Activated CD8-positive, alpha-beta T cell treated with anti-CD3 and anti-CD28 coated beads for 36 hours (primary cell): ENCODE measurements at regions not wholly inside any gene's neighbourhood (a gene's known extent, or its start where the extent isn't known, plus 50 kb on each side); places are given as distances from the start of the nearest gene placed in this dataset.

ENCODE experiments used
- ATAC-seq: fragments of 200-7000 bp; cut with Tn5 transposase; one replicate; pipeline ENCODE4 v1.10.0; 2021; ENCODE audit warnings: mild to moderate bottlenecking, moderate library complexity
- CTCF ChIA-PET: fragments of 350-600 bp; sonication (Branson Sonifier 250); formaldehyde crosslinking; loops from one replicate; lab custom pipeline; 2021; ENCODE audit warnings: antibody characterized with exemption; lab: Charles Lee
- POLR2A ChIA-PET: fragments of 350-600 bp; sonication (Branson Sonifier 250); formaldehyde crosslinking; loops from one replicate; lab custom pipeline; 2021; ENCODE audit warnings: antibody characterized with exemption; lab: Charles Lee
- DNase-seq: peaks from one replicate; pipeline ENCODE4 v3.0.0-alpha.2; 2020
- H3K27ac Mint-ChIP-seq: one replicate; pipeline ENCODE4 v1.8.0; 2021; ENCODE audit warnings: mild to moderate bottlenecking, mixed read lengths
- H3K27me3 Mint-ChIP-seq: one replicate; pipeline ENCODE4 v1.8.0; 2021; ENCODE audit warnings: mixed read lengths
- H3K36me3 Mint-ChIP-seq: one replicate; pipeline ENCODE4 v1.8.0; 2021; ENCODE audit warnings: low read depth, mixed read lengths
- H3K4me1 Mint-ChIP-seq: one replicate; pipeline ENCODE4 v1.8.0; 2021; ENCODE audit warnings: low read depth, mixed read lengths
- H3K4me3 Mint-ChIP-seq: one replicate; pipeline ENCODE4 v1.8.0; 2021; ENCODE audit warnings: mild to moderate bottlenecking, moderate library complexity, mixed read lengths
- H3K9me3 Mint-ChIP-seq: one replicate; pipeline ENCODE4 v1.8.0; 2021; ENCODE audit warnings: mixed read lengths
- intact Hi-C: fragments of 100-400 bp; cut with micrococcal nuclease; formaldehyde crosslinking; loops from one replicate; pipeline ENCODE4 v1.10.0; 2022
- TF ChIP-seq, protein P1 (sequence below): fragments of 200-600 bp; IDR thresholded peaks from one replicate; pipeline ENCODE4 v1.8.0; 2022; ENCODE audit warnings: antibody characterized with exemption, mild to moderate bottlenecking

DNA sequence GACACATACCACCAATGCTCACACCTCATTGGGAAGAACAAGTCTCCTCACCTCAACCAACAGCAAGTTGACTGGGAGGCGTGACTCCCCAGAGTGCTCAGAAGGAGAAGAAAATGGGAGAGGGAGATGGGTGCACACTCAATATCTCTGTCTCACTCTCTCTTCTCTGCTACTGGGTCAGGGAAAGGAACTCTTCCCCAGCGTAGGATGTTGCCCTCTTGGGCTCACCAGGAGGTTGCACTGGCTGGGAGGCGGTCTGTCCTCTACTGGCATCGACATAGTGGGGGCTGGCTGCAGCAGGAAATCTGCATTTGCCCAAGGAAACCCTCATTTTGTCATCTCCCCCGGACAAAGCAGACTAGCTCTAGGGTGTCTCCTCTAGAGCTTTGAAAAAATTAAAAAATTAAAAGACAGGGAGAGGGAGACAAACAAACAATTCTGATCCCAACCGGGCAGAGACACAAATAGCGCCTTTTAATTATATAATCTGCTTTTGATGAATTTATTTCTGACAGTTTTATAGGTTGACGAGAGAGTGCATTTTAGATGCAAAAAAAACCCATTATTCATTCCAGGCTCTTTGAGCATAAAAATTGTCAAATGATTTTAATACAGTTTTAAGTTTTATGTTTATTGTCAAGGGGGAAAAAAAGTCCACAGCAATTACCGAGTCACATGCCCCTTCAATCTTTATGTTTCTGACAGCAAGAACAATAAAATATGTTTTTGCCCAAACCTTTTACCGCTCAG is 179.3 kb upstream of the MVB12B start:
- ChIA-PET CTCF (no interaction called here), POLR2A (no interaction called here)
- ATAC-seq: no peak
- intact Hi-C loops: no loop called here
- Mint-ChIP-seq H3K27me3 (peaks cover 23% of the 10 kb centered on the region), H3K4me1 (peaks cover 6% of the 10 kb centered on the region), H3K36me3 (no peaks in the 10 kb centered on the region), H3K9me3 (peaks cover 2% of the 10 kb centered on the region), H3K4me3 (no peak overlapping the region), H3K27ac (no peak overlapping the region)
- TF ChIP-seq, protein P1, sequence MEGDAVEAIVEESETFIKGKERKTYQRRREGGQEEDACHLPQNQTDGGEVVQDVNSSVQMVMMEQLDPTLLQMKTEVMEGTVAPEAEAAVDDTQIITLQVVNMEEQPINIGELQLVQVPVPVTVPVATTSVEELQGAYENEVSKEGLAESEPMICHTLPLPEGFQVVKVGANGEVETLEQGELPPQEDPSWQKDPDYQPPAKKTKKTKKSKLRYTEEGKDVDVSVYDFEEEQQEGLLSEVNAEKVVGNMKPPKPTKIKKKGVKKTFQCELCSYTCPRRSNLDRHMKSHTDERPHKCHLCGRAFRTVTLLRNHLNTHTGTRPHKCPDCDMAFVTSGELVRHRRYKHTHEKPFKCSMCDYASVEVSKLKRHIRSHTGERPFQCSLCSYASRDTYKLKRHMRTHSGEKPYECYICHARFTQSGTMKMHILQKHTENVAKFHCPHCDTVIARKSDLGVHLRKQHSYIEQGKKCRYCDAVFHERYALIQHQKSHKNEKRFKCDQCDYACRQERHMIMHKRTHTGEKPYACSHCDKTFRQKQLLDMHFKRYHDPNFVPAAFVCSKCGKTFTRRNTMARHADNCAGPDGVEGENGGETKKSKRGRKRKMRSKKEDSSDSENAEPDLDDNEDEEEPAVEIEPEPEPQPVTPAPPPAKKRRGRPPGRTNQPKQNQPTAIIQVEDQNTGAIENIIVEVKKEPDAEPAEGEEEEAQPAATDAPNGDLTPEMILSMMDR: no peak
- DNase-seq: no peak

DNA sequence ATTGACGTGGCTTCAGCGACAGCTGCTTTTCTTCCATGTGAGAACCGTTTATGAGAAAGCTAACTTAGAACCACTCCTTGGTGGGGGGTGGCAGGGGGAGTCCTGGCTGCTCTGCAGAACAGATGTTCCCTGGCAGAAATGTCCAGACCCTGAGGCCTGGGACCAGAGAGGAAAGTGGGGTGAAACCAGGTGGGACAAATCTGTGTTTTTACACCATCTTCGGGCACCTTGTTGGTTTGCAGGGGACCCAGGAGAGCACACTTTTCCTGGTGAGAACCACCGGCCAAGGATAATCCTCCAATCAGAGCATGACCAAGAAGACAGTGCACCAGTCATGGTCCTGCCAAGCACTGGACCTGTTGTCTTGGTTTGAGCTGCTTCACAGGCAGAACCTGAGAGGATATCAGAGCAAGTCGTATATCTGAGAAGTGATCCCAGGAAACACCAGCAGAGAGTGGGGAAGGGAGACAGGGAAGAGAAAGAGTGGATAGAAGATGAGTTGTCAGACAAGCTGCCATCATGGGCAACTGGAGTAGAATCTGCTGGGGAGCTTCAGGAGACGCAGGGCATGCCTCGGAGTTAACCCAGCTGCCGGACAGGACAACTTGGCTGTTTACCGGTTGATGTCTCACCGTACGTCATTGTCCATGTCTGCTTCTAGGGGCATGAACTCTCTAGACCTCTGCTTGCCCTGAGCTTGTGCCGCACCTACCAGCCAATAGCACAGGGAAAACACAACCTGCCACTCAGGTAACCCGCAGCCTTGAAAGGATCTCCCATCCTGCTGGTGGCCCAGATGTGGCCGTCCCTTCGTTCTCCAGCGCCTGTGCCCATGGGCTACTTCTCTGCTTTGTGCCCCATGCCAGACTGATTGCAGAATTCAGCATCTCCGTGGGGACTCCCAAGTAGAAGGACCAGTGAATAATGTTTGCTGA is 178.4 kb upstream of the MVB12B start:
- peaks cover 6% of the 10 kb centered on the region for H3K4me1 Mint-ChIP-seq
- TF ChIP-seq, protein P1: no peak
- peaks cover 25% of the 10 kb centered on the region for H3K27me3 Mint-ChIP-seq
- intact Hi-C loops: no loop called here
- ATAC-seq: no peak
- H3K27ac Mint-ChIP-seq: no peak overlapping the region
- no peak for DNase-seq
- no peaks in the 10 kb centered on the region for H3K36me3 Mint-ChIP-seq
- ChIA-PET CTCF (no interaction called here), POLR2A (no interaction called here)
- H3K9me3 Mint-ChIP-seq: no peaks in the 10 kb centered on the region
- no peak overlapping the region for H3K4me3 Mint-ChIP-seq

DNA sequence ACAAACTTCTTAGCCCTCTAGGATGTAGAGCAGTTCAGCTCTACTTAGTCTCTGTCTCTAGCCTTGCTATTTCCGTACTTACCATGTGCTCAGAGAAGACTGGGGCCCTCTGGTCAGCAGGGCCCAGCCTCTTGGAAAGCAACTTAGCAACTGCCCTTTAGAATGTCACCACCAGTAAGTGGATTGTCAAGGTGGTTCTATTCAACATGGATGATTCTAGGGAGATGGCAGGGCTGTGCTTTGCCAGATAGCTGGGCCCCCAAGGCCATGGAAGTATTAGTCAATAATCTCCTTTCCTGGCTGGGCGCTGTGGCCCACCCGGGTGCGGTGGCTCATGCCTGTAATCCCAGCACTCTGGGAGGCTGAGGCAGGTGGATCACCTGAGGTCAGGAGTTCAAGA is 177.6 kb upstream of the MVB12B start:
- Mint-ChIP-seq H3K9me3 (no peaks in the 10 kb centered on the region), H3K4me3 (no peak overlapping the region), H3K27me3 (peaks cover 28% of the 10 kb centered on the region), H3K36me3 (no peaks in the 10 kb centered on the region), H3K4me1 (peaks cover 6% of the 10 kb centered on the region), H3K27ac (no peak overlapping the region)
- TF ChIP-seq, protein P1: no peak
- ChIA-PET CTCF (no interaction called here), POLR2A (no interaction called here)
- DNase-seq (no peak), ATAC-seq (no peak)
- intact Hi-C loops: no loop called here

DNA sequence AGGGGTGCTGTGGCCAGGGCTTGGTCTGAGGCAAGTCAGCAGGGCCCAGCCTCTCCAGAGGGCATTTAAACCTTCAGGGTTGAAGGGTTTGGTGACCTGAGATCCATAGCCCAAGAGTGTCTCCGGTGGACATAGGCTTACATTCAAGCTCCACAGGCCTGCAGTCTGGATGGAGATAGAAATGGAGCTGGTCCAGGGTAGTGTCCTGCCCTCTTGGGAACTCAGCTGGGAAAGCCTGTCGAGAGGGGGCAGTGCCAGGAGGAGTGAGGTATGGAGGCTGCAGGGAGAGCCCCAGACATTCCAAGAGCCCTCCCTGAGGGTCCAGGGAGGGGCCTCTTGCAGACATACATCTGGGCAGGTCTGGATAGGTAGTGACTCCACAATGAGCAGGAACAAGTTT is 177.0 kb upstream of the MVB12B start:
- no peak overlapping the region for H3K4me3 Mint-ChIP-seq
- DNase-seq (no peak), ATAC-seq (no peak)
- TF ChIP-seq, protein P1: no peak
- ChIA-PET POLR2A (no interaction called here), CTCF (no interaction called here)
- peaks cover 6% of the 10 kb centered on the region for H3K4me1 Mint-ChIP-seq
- no peaks in the 10 kb centered on the region for H3K36me3 Mint-ChIP-seq
- no peaks in the 10 kb centered on the region for H3K9me3 Mint-ChIP-seq
- intact Hi-C loops: no loop called here
- peaks cover 23% of the 10 kb centered on the region for H3K27me3 Mint-ChIP-seq
- no peak overlapping the region for H3K27ac Mint-ChIP-seq
